HCT116 (cell line): ENCODE measurements at regions not wholly inside any gene's neighbourhood (a gene's known extent, or its start where the extent isn't known, plus 50 kb on each side); places are given as distances from the start of the nearest gene placed in this dataset.
"Not testable (repeated sequence)": the region's sequence is repeated elsewhere in the genome, so short reads cannot be mapped to it uniquely, and the experiment has no call there.

Experiments used
- ATAC-seq: fragments of 200-7000 bp; cut with Tn5 transposase; 2 replicates; pipeline ENCODE4 v1.9.1; 2020; ENCODE audit warnings: mild to moderate bottlenecking, moderate library complexity
- BruUV-seq: library from RNA; stranded (reverse); fragments of 400-500 nt; replicated peaks from 2 replicates; lab custom pipeline; 2021; lab: Mats Ljungman, UMichigan
- CTCF ChIA-PET: fragments of 300-600 bp; sonication (Branson Sonifier 250); formaldehyde crosslinking; loops from one replicate; lab custom pipeline; 2021; ENCODE audit warnings: antibody characterized with exemption; lab: Charles Lee
- POLR2A ChIA-PET: fragments of 300-600, 350-600 bp; sonication (Branson Sonifier 250); formaldehyde crosslinking; loops from one replicate; lab custom pipeline; 2021; ENCODE audit warnings: antibody characterized with exemption; lab: Charles Lee
- RAD21 ChIA-PET, 2 experiments: fragments of 300-600 bp; sonication (Branson Sonifier 250); formaldehyde crosslinking; loops; one replicate each; lab custom pipeline; 2023; ENCODE audit warnings: low total read pairs in 2 of 2; ENCODE audit not compliant: uncharacterized antibody in 2 of 2, unreplicated experiment in 2 of 2, low non-redundant PET in 1 of 2; lab: Charles Lee
- DNase-seq: peaks from one replicate; pipeline ENCODE4 v3.0.0-alpha.2; 2010; ENCODE audit warnings: low read depth, low spot score
- H2AFZ ChIP-seq: fragments of 200-600 bp; shearing (Covaris generic), sonication (generic); 2 replicates; pipeline ENCODE4 v1.6.1; 2017; ENCODE audit warnings: low read depth, mixed run types, mixed read lengths, antibody characterized with exemption, low read length; ENCODE audit not compliant: poor library complexity, severe bottlenecking
- H3K27ac ChIP-seq: 2 replicates; pipeline ENCODE4 v1.5.1; 2012; ENCODE audit warnings: low read depth, low read length
- H3K27me3 ChIP-seq: fragments of 200-600 bp; sonication (generic); 2 replicates; pipeline ENCODE4 v1.6.1; 2016; ENCODE audit warnings: mixed run types, low read length, mixed read lengths; ENCODE audit not compliant: insufficient read depth
- H3K36me3 ChIP-seq, 2 experiments: fragments of 200-500 bp in 1 of 2; fragments of 200-600 bp in 1 of 2; sonication (Bioruptor generic) in 1 of 2; sonication (generic) in 1 of 2; 2 replicates each; pipeline versions ENCODE4 v1.5.1 to v1.6.1; 2014 to 2016; ENCODE audit warnings: low read length in 2 of 2, inconsistent platforms in 1 of 2, mixed read lengths in 1 of 2, mixed run types in 1 of 2; ENCODE audit not compliant: insufficient read depth in 2 of 2, control insufficient read depth in 1 of 2
- H3K4me1 ChIP-seq, 2 experiments: fragments of 200-600 bp in 1 of 2; sonication (generic) in 1 of 2; 2 replicates each; pipeline versions ENCODE4 v1.5.1 to v1.6.1; 2012 to 2017; ENCODE audit warnings: low read length in 2 of 2, inconsistent platforms in 1 of 2, mild to moderate bottlenecking in 1 of 2, mixed read lengths in 1 of 2, mixed run types in 1 of 2, moderate library complexity in 1 of 2; ENCODE audit not compliant: insufficient read depth in 2 of 2, control insufficient read depth in 1 of 2
- H3K4me2 ChIP-seq: fragments of 200-600 bp; sonication (generic); 2 replicates; pipeline ENCODE4 v1.6.1; 2017; ENCODE audit warnings: mixed run types, low read length, mixed read lengths
- H3K4me3 ChIP-seq, 2 experiments: fragments of 200-600 bp in 1 of 2; sonication (generic) in 1 of 2; replicated peaks in 1 of 2; 2 replicates each; pipeline ENCODE4 v1.5.1; 2011 to 2016; ENCODE audit warnings: low read length in 2 of 2, control low read depth in 1 of 2, low read depth in 1 of 2, mild to moderate bottlenecking in 1 of 2, mixed read lengths in 1 of 2, mixed run types in 1 of 2
- H3K79me2 ChIP-seq: fragments of 200-600 bp; sonication (generic); 2 replicates; pipeline ENCODE4 v1.6.1; 2017; ENCODE audit warnings: mild to moderate bottlenecking, mixed run types, low read length, moderate library complexity, mixed read lengths; ENCODE audit not compliant: insufficient read depth
- H3K9ac ChIP-seq: fragments of 200-600 bp; sonication (generic); 2 replicates; pipeline ENCODE4 v1.6.1; 2016; ENCODE audit warnings: low read length, mixed read lengths
- H3K9me2 ChIP-seq: fragments of 200-600 bp; sonication (generic), shearing (Covaris generic); 2 replicates; pipeline ENCODE4 v1.6.1; 2017; ENCODE audit warnings: mixed run types, mild to moderate bottlenecking, moderate library complexity; ENCODE audit not compliant: insufficient read depth
- H3K9me3 ChIP-seq, 2 experiments: fragments of 200-500 bp in 1 of 2; fragments of 200-600 bp in 1 of 2; sonication (Bioruptor generic) in 1 of 2; sonication (generic) in 1 of 2; 2 replicates each; pipeline ENCODE4 v1.6.1; 2014 to 2017; ENCODE audit warnings: low read length in 2 of 2, mixed read lengths in 2 of 2, inconsistent platforms in 1 of 2, low read depth in 1 of 2, mild to moderate bottlenecking in 1 of 2, mixed run types in 1 of 2, moderate library complexity in 1 of 2; ENCODE audit not compliant: control insufficient read depth in 1 of 2, insufficient read depth in 1 of 2
- H4K20me1 ChIP-seq: fragments of 200-600 bp; sonication (generic), shearing (Covaris generic); 2 replicates; pipeline ENCODE4 v1.6.1; 2017; ENCODE audit warnings: mixed run types, mild to moderate bottlenecking, moderate library complexity; ENCODE audit not compliant: insufficient read depth
- CEBPB ChIP-seq: IDR thresholded peaks from 2 replicates; pipeline ENCODE4 v1.6.1; 2012; ENCODE audit warnings: low read depth
- JUND ChIP-seq: IDR thresholded peaks from 2 replicates; pipeline ENCODE4 v1.6.1; 2012
- RAD21 ChIP-seq: IDR thresholded peaks from 2 replicates; pipeline ENCODE4 v1.6.1; 2012; ENCODE audit warnings: low read depth, mild to moderate bottlenecking
- SRF ChIP-seq: IDR thresholded peaks from 2 replicates; pipeline ENCODE4 v1.6.1; 2012; ENCODE audit warnings: low read depth
- ZNF274 ChIP-seq: fragments of 200-500 bp; sonication (Bioruptor generic); IDR thresholded peaks from 2 replicates; pipeline ENCODE4 v1.6.1; 2014; ENCODE audit warnings: mild to moderate bottlenecking, low read depth, low read length, inconsistent platforms
- intact Hi-C: fragments of 100-400 bp; cut with micrococcal nuclease; formaldehyde crosslinking; loops from 2 replicates; pipeline ENCODE4 v1.10.0; 2022
- TF ChIP-seq, protein P1 (sequence below): IDR thresholded peaks from 2 replicates; pipeline ENCODE4 v1.6.1; 2012; ENCODE audit warnings: low read depth

GRCh38 chr11:96560727-96561126 lies 170.9 kb downstream of the JRKL start:
- H3K9me3 ChIP-seq, H3K4me2 ChIP-seq, DNase-seq, H3K79me2 ChIP-seq, H3K27me3 ChIP-seq, CTCF ChIA-PET, H3K36me3 ChIP-seq, H3K4me3 ChIP-seq, POLR2A ChIA-PET, intact Hi-C loops, H3K27ac ChIP-seq, ATAC-seq, H3K9me2 ChIP-seq, BruUV-seq, H3K9ac ChIP-seq, H2AFZ ChIP-seq, H3K4me1 ChIP-seq, H4K20me1 ChIP-seq, RAD21 ChIA-PET: not testable (repeated sequence)

DNA sequence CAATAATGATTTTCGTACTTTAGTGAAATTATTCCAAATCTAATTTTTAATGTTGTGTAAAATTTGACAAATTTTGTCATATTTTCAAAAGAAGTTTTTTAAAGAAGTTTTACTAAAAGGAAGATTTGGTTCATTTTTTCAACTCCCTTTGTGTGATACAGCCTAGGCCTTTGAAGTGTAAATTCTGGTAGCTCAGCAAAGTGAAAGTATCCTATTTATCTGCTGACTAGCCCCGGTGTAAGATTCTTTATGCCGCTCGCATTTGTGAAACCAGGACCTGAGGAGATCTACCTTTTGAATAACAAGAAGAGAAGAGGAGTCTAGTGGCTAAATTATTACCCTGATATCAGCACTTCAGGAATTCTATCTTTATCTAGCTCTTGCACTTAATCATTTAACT lies 177.4 kb downstream of the JRKL start:
- intact Hi-C loops = no loop called here
- Histone ChIP-seq H3K79me2 (no peaks in the 10 kb centered on the region), H3K27me3 (no peaks in the 10 kb centered on the region), H3K9me3 (no peaks in the 10 kb centered on the region), H3K4me1 (no peaks in the 10 kb centered on the region), H2AFZ (no peak overlapping the region), H4K20me1 (no peaks in the 10 kb centered on the region), H3K9ac (no peak overlapping the region), H3K9me2 (no peaks in the 10 kb centered on the region), H3K4me3 (no peak overlapping the region), H3K4me2 (no peak overlapping the region), H3K36me3 (no peaks in the 10 kb centered on the region; a peak in 1 of 4 replicates), H3K27ac (no peak overlapping the region)
- POLR2A ChIA-PET = no interaction called here
- CTCF ChIA-PET = no interaction called here
- no TSS peak for BruUV-seq
- no peak for ATAC-seq
- RAD21 ChIA-PET = no interaction called here
- DNase-seq = no peak
- no peak for TF ChIP-seq ZNF274
- TF ChIP-seq JUND = no peak
- no peak for TF ChIP-seq CEBPB
- TF ChIP-seq, protein P1, sequence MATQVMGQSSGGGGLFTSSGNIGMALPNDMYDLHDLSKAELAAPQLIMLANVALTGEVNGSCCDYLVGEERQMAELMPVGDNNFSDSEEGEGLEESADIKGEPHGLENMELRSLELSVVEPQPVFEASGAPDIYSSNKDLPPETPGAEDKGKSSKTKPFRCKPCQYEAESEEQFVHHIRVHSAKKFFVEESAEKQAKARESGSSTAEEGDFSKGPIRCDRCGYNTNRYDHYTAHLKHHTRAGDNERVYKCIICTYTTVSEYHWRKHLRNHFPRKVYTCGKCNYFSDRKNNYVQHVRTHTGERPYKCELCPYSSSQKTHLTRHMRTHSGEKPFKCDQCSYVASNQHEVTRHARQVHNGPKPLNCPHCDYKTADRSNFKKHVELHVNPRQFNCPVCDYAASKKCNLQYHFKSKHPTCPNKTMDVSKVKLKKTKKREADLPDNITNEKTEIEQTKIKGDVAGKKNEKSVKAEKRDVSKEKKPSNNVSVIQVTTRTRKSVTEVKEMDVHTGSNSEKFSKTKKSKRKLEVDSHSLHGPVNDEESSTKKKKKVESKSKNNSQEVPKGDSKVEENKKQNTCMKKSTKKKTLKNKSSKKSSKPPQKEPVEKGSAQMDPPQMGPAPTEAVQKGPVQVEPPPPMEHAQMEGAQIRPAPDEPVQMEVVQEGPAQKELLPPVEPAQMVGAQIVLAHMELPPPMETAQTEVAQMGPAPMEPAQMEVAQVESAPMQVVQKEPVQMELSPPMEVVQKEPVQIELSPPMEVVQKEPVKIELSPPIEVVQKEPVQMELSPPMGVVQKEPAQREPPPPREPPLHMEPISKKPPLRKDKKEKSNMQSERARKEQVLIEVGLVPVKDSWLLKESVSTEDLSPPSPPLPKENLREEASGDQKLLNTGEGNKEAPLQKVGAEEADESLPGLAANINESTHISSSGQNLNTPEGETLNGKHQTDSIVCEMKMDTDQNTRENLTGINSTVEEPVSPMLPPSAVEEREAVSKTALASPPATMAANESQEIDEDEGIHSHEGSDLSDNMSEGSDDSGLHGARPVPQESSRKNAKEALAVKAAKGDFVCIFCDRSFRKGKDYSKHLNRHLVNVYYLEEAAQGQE = no peak
- TF ChIP-seq SRF = no peak
- no peak for TF ChIP-seq RAD21
